ENCODE measurements at regions not wholly inside any gene's neighbourhood (a gene's known extent, or its start where the extent isn't known, plus 50 kb on each side); places are given as distances from the start of the nearest gene placed in this dataset.

DNA sequence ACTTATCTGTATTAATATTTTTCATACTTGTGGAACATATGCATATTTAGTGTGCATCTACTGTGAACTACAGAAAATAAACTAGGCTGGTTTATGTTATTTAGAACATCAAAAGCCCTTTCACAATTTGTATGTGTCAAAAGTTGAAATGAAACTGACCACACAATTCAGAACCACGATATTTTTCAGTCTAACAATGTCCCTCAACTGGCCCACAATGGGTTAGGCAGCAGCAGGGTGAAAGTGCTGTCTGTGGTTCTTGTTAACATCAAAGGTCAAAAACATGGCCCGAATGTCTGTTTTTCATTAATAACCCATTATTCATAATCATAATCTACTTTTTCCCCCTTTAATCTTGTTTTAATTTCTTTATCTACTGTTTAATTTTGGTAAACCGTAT is 559.9 kb upstream of the ATP2B1 start:
- TF ChIP-seq EZH2 (IDR thresholded peaks at IDR 0.05) (no peak), POLR2AphosphoS5 (IDR thresholded peaks at IDR 0.05; ENCODE audit: borderline replicate concordance, low read depth, low read length) (no peak), FOXP2 (optimal IDR thresholded peaks at IDR 0.05; ENCODE audit: control extremely low read depth, extremely low read length, insufficient read depth) (no peak)
